GM18867 (cell line): ENCODE measurements at regions not wholly inside any gene's neighbourhood (a gene's known extent, or its start where the extent isn't known, plus 50 kb on each side); places are given as distances from the start of the nearest gene placed in this dataset.
"Not testable (repeated sequence)": the region's sequence is repeated elsewhere in the genome, so short reads cannot be mapped to it uniquely, and the experiment has no call there.

ENCODE experiments used
- ATAC-seq: cut with Tn5 transposase; IDR thresholded peaks from one replicate; pipeline ENCODE4 v1.9.1; 2021; ENCODE audit warnings: mild to moderate bottlenecking, moderate library complexity; ENCODE audit not compliant: unreplicated experiment

- ATAC-seq, result no peak
Observed at GRCh38 chr5:66411701-66412100, 184.5 kb upstream of the MAST4 start.

- ATAC-seq, result no peak
Observed at GRCh38 chr5:66413931-66414330, 182.3 kb upstream of the MAST4 start.

- ATAC-seq, result no peak
Observed at GRCh38 chr5:66415208-66415607, 181.0 kb upstream of the MAST4 start.

- ATAC-seq, result no peak
Observed at GRCh38 chr5:66416698-66417097, 179.5 kb upstream of the MAST4 start.

GRCh38 chr5:66417781-66418180, 178.4 kb upstream of the MAST4 start:
- ATAC-seq, result no peak

GRCh38 chr5:66423484-66423883, 172.7 kb upstream of the MAST4 start:
- no peak for ATAC-seq

- ATAC-seq, result no peak
Observed at GRCh38 chr5:66425842-66426241, 170.4 kb upstream of the MAST4 start.

GRCh38 chr5:66426259-66427138, 169.7 kb upstream of the MAST4 start:
- no peak for ATAC-seq

- no peak for ATAC-seq
Observed at GRCh38 chr5:66427139-66427442, 169.1 kb upstream of the MAST4 start.

- ATAC-seq, result no peak
Observed at GRCh38 chr5:66436721-66437120, 159.5 kb upstream of the MAST4 start.

- no peak for ATAC-seq
Observed at GRCh38 chr5:66438087-66438486, 158.1 kb upstream of the MAST4 start.

- no peak for ATAC-seq
Observed at GRCh38 chr5:66438696-66439095, 157.5 kb upstream of the MAST4 start.

- no peak for ATAC-seq
Observed at GRCh38 chr5:66440202-66440680, 156.0 kb upstream of the MAST4 start.

- no peak for ATAC-seq
Observed at GRCh38 chr5:66441351-66441750, 154.8 kb upstream of the MAST4 start.

GRCh38 chr5:66442951-66443445, 153.2 kb upstream of the MAST4 start:
- ATAC-seq, result no peak

- no peak for ATAC-seq
Observed at GRCh38 chr5:66443462-66444130, 152.6 kb upstream of the MAST4 start.

- not testable (repeated sequence) for ATAC-seq
Observed at GRCh38 chr5:66448070-66448469, 148.1 kb upstream of the MAST4 start.

GRCh38 chr5:66450237-66450636, 146.0 kb upstream of the MAST4 start:
- no peak for ATAC-seq

GRCh38 chr5:66450988-66451387, 145.2 kb upstream of the MAST4 start:
- ATAC-seq, result no peak

- ATAC-seq, result no peak
Observed at GRCh38 chr5:66452109-66452508, 144.1 kb upstream of the MAST4 start.

GRCh38 chr5:66454186-66455078, 141.8 kb upstream of the MAST4 start:
- no peak for ATAC-seq
